Rectal smooth muscle tissue (tissue), 1 donor: ENCODE measurements at regions not wholly inside any gene's neighbourhood (a gene's known extent, or its start where the extent isn't known, plus 50 kb on each side); places are given as distances from the start of the nearest gene placed in this dataset.

Source experiments
- H3K27ac ChIP-seq: one replicate; pipeline ENCODE4 v1.7.0; 2013; ENCODE audit warnings: low read depth, low read length, inconsistent platforms
- H3K27me3 ChIP-seq: one replicate; pipeline ENCODE4 v1.7.0; 2013; ENCODE audit warnings: low read length; ENCODE audit not compliant: control insufficient read depth, insufficient read depth
- H3K36me3 ChIP-seq: one replicate; pipeline ENCODE4 v1.7.0; 2013; ENCODE audit warnings: low read length; ENCODE audit not compliant: control insufficient read depth, insufficient read depth
- H3K4me1 ChIP-seq: one replicate; pipeline ENCODE4 v1.7.0; 2013; ENCODE audit warnings: low read length; ENCODE audit not compliant: control insufficient read depth, insufficient read depth
- H3K4me3 ChIP-seq: one replicate; pipeline ENCODE4 v1.7.0; 2013; ENCODE audit warnings: low read length
- H3K9ac ChIP-seq: one replicate; pipeline ENCODE4 v1.7.0; 2013; ENCODE audit warnings: low read length

- Histone ChIP-seq H3K27ac (no peak overlapping the region), H3K9ac (no peak overlapping the region), H3K36me3 (no peaks in the 10 kb centered on the region), H3K27me3 (no peaks in the 10 kb centered on the region), H3K4me3 (no peak overlapping the region), H3K4me1 (no peaks in the 10 kb centered on the region)
Measured at GRCh38 chr1:198892065-198892464, 253.2 kb downstream of the PTPRC start.

GRCh38 chr1:198893141-198893540, 254.3 kb downstream of the PTPRC start:
- H3K9ac ChIP-seq: no peak overlapping the region
- no peak overlapping the region for H3K4me3 ChIP-seq
- H3K36me3 ChIP-seq: no peaks in the 10 kb centered on the region
- no peaks in the 10 kb centered on the region for H3K27me3 ChIP-seq
- no peaks in the 10 kb centered on the region for H3K4me1 ChIP-seq
- H3K27ac ChIP-seq: no peak overlapping the region

- Histone ChIP-seq H3K36me3 (no peaks in the 10 kb centered on the region), H3K4me1 (no peaks in the 10 kb centered on the region), H3K27ac (no peak overlapping the region), H3K4me3 (no peak overlapping the region), H3K9ac (no peak overlapping the region), H3K27me3 (no peaks in the 10 kb centered on the region)
Measured at GRCh38 chr1:198893763-198894444, 255.1 kb downstream of the PTPRC start.

- no peaks in the 10 kb centered on the region for H3K36me3 ChIP-seq
- H3K27me3 ChIP-seq: no peaks in the 10 kb centered on the region
- no peak overlapping the region for H3K4me3 ChIP-seq
- H3K27ac ChIP-seq: no peak overlapping the region
- H3K9ac ChIP-seq: no peak overlapping the region
- no peaks in the 10 kb centered on the region for H3K4me1 ChIP-seq
Measured at GRCh38 chr1:198901266-198901665, 262.4 kb downstream of the PTPRC start.

- Histone ChIP-seq H3K4me3 (no peak overlapping the region), H3K36me3 (no peaks in the 10 kb centered on the region), H3K4me1 (no peaks in the 10 kb centered on the region), H3K27me3 (no peaks in the 10 kb centered on the region), H3K9ac (no peak overlapping the region), H3K27ac (no peak overlapping the region)
Measured at GRCh38 chr1:198902655-198903054, 263.8 kb downstream of the PTPRC start.

- no peaks in the 10 kb centered on the region for H3K36me3 ChIP-seq
- H3K4me1 ChIP-seq: no peaks in the 10 kb centered on the region
- no peak overlapping the region for H3K27ac ChIP-seq
- no peak overlapping the region for H3K9ac ChIP-seq
- H3K4me3 ChIP-seq: no peak overlapping the region
- H3K27me3 ChIP-seq: no peaks in the 10 kb centered on the region
Measured at GRCh38 chr1:198903203-198903602, 264.4 kb downstream of the PTPRC start.

- H3K27ac ChIP-seq: no peak overlapping the region
- H3K4me3 ChIP-seq: no peak overlapping the region
Measured at GRCh38 chr1:198903621-198904020, 264.8 kb downstream of the PTPRC start.

GRCh38 chr1:198904321-198904720, 265.5 kb downstream of the PTPRC start:
- H3K27me3 ChIP-seq: no peaks in the 10 kb centered on the region
- H3K9ac ChIP-seq: no peak overlapping the region
- no peaks in the 10 kb centered on the region for H3K36me3 ChIP-seq
- H3K4me3 ChIP-seq: no peak overlapping the region
- H3K4me1 ChIP-seq: no peaks in the 10 kb centered on the region
- H3K27ac ChIP-seq: no peak overlapping the region

More at GRCh38 chr1:198903621-198904020, 264.8 kb downstream of the PTPRC start:
- Histone ChIP-seq H3K36me3 (no peaks in the 10 kb centered on the region), H3K27me3 (no peaks in the 10 kb centered on the region), H3K4me1 (no peaks in the 10 kb centered on the region), H3K9ac (no peak overlapping the region)

GRCh38 chr1:198906739-198907422, 268.0 kb downstream of the PTPRC start:
- H3K27me3 ChIP-seq: no peaks in the 10 kb centered on the region
- H3K36me3 ChIP-seq: no peaks in the 10 kb centered on the region
- no peak overlapping the region for H3K27ac ChIP-seq
- no peak overlapping the region for H3K4me3 ChIP-seq
- H3K4me1 ChIP-seq: no peaks in the 10 kb centered on the region
- H3K9ac ChIP-seq: no peak overlapping the region

- Histone ChIP-seq H3K4me1 (no peaks in the 10 kb centered on the region), H3K27me3 (no peaks in the 10 kb centered on the region), H3K4me3 (no peak overlapping the region), H3K9ac (no peak overlapping the region), H3K36me3 (no peaks in the 10 kb centered on the region), H3K27ac (no peak overlapping the region)
Measured at GRCh38 chr1:198907423-198907746, 268.5 kb downstream of the PTPRC start.

- Histone ChIP-seq H3K27ac (no peak overlapping the region), H3K9ac (no peak overlapping the region), H3K4me3 (no peak overlapping the region), H3K36me3 (no peaks in the 10 kb centered on the region), H3K4me1 (no peaks in the 10 kb centered on the region), H3K27me3 (no peaks in the 10 kb centered on the region)
Measured at GRCh38 chr1:198908995-198909394, 270.2 kb downstream of the PTPRC start.

- H3K4me3 ChIP-seq: no peak overlapping the region
- no peaks in the 10 kb centered on the region for H3K4me1 ChIP-seq
- H3K36me3 ChIP-seq: no peaks in the 10 kb centered on the region
- no peak overlapping the region for H3K27ac ChIP-seq
- H3K9ac ChIP-seq: no peak overlapping the region
- no peaks in the 10 kb centered on the region for H3K27me3 ChIP-seq
Measured at GRCh38 chr1:198909973-198910372, 271.1 kb downstream of the PTPRC start.

GRCh38 chr1:198910816-198911215, 272.0 kb downstream of the PTPRC start:
- no peak overlapping the region for H3K4me3 ChIP-seq
- no peak overlapping the region for H3K27ac ChIP-seq
- no peaks in the 10 kb centered on the region for H3K27me3 ChIP-seq
- no peaks in the 10 kb centered on the region for H3K4me1 ChIP-seq
- no peaks in the 10 kb centered on the region for H3K36me3 ChIP-seq
- no peak overlapping the region for H3K9ac ChIP-seq
